DOHH2 (cell line): ENCODE measurements at regions not wholly inside any gene's neighbourhood (a gene's known extent, or its start where the extent isn't known, plus 50 kb on each side); places are given as distances from the start of the nearest gene placed in this dataset.

Experiments used
- EZH2phosphoT487 ChIP-seq: fragments of 200-600 bp; sonication (generic); IDR thresholded peaks from 2 replicates; pipeline ENCODE4 v1.6.1; 2017; ENCODE audit warnings: borderline replicate concordance, mild to moderate bottlenecking, antibody characterized with exemption, low read length, moderate library complexity, mixed read lengths
- TF ChIP-seq, protein P1 (sequence below): fragments of 200-600 bp; sonication (generic); IDR thresholded peaks from one replicate; pipeline ENCODE4 v1.5.1; 2014; ENCODE audit warnings: antibody characterized with exemption, mild to moderate bottlenecking, low read depth, low read length; ENCODE audit not compliant: poor library complexity, severe bottlenecking

DNA sequence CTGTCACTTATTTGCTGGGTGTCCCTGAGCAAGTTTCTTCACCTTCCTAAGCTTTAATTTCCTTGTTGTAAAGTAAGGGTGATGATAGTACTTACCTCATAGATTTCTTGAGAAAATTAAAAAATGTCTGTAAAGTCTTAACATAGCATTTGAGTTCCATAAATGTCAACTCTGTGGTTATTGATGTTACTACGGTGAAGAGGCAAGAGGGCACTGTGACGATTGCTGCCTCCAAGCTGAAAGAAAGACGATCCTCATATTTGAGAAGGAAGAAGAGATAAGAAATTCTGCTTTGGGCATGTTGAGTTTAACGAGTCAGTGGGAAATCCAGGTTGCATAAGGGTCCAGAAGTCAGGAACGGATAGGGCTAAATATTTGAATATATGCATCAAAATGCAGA, 240.8 kb upstream of the ZPLD1 start:
- TF ChIP-seq, protein P1, sequence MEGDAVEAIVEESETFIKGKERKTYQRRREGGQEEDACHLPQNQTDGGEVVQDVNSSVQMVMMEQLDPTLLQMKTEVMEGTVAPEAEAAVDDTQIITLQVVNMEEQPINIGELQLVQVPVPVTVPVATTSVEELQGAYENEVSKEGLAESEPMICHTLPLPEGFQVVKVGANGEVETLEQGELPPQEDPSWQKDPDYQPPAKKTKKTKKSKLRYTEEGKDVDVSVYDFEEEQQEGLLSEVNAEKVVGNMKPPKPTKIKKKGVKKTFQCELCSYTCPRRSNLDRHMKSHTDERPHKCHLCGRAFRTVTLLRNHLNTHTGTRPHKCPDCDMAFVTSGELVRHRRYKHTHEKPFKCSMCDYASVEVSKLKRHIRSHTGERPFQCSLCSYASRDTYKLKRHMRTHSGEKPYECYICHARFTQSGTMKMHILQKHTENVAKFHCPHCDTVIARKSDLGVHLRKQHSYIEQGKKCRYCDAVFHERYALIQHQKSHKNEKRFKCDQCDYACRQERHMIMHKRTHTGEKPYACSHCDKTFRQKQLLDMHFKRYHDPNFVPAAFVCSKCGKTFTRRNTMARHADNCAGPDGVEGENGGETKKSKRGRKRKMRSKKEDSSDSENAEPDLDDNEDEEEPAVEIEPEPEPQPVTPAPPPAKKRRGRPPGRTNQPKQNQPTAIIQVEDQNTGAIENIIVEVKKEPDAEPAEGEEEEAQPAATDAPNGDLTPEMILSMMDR = no peak
- no peak for TF ChIP-seq EZH2phosphoT487
